ENCODE measurements at regions not wholly inside any gene's neighbourhood (a gene's known extent, or its start where the extent isn't known, plus 50 kb on each side); places are given as distances from the start of the nearest gene placed in this dataset.
"Not testable (repeated sequence)": the region's sequence is repeated elsewhere in the genome, so short reads cannot be mapped to it uniquely, and the experiment has no call there.

GRCh38 chrX:131696989-131697388, 153.1 kb downstream of the OR13H1 start:
- not testable (repeated sequence) for DNase-seq (ENCODE audit: low read depth in 2 of 3, low spot score in 2 of 3)

DNA sequence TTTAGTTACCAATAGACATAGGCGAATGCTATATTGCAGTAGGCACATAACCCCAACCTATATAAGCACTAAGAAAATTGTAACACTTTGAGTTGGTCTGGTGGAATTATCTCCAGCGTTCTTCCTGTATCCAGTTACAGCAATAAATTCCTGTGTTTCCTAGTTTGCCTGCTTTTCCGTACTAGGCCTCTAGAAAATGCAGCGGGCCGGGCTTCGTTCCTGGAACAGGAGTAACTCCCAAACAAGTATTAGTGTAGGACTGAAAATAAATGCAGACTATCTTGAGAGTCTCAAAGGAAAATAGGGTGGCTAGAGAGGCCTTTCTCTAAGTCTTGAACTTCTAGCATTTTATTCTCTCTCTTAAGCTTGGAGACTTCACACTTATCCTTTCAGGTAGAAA, 159.8 kb downstream of the OR13H1 start:
- DNase-seq (ENCODE audit: low read depth in 2 of 3, low spot score in 2 of 3), result no peak

DNA sequence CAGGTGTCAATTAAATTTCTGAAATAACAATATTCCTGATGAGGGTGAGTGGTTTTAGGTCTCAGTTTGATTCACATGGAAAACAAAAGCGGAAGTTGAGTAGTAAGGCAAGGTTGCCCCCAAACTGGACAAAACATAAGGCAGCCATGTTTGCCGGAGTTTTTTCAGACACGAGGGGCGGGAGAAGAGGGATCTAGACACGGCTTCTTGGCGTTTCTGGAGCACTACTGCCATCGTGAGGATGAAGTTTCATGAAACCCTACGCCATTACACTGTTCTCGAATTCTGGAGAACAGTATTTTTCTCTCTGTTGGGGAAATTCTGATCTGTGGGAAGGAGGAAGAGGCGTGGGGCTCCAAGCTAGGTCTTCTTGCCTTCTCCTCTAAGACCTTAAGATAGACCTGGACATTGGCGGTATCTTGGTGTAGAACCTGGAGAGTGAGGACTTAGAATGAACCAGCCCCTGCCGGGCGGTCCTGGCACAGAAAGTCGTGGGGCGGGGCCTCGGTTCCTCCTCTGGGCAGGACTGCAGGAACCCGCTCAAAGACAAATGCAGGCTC, 160.3 kb downstream of the OR13H1 start:
- peak in 2 of 3 experiments; percentile 48 to 57 for DNase-seq (ENCODE audit: low read depth in 2 of 3, low spot score in 2 of 3)

DNA sequence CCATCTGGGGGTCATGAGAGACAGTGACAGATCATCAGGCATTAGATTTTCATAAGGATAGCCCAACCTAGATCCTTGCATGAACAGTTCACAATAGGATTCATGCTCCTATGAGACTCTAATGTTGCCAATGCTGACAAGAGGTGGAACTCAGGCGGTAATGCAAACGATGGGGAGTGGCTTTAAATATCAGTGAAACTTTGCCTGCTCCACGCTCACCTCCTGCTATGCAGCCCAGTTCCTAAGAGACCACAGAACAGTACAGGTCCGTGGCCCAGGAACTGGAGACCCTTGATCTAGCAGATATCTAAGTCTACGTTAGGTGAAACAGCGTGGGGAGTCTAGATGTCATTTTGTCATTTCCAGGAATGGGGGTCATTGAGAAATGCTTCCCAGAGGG, 165.7 kb downstream of the OR13H1 start:
- DNase-seq (ENCODE audit: low read depth in 2 of 3, low spot score in 2 of 3), result no peak

GRCh38 chrX:131711478-131711867, 167.6 kb downstream of the OR13H1 start:
- no peak for DNase-seq (ENCODE audit: low read depth in 2 of 3, low spot score in 2 of 3)

DNA sequence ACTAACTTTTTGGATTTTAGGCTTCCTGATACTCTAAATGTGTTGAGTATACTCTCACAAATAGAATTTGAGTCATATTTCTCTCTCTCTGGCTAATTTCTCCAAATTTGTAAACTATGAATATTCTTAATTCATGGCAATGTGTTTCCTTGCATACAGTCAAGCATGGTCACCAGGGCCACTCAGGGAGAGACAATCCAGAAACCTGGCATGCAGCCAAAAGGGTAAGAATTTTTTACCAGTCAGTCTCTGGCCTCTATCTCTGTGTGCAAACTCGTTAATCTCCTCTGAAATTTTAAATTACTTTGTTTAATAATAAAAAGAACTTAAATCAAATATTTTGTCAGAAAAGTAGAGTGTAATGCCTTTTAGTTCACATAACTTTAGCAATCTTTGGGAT, 179.8 kb downstream of the OR13H1 start:
- DNase-seq (ENCODE audit: low read depth in 2 of 3, low spot score in 2 of 3), result no peak

DNA sequence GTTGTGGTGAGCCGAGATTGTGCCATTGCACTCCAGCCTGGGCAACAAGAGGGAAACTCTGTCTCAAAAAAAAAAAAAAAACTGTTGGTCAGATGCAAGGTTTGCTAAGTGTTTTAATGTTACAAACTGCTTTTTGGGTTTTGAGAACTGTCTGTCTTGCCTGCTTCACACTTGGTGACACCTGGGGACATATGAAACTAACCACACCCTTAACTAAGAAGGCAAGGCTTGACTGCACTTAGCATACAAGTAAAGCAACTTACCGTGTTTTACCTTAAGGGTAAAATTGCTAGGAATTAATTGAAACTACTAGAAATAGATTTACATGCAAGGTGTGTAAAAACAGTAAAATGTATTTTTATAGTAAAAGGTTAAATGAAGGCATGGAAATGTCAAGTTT, 180.4 kb downstream of the OR13H1 start:
- DNase-seq (ENCODE audit: low read depth in 2 of 3, low spot score in 2 of 3), result no peak

GRCh38 chrX:131725001-131725654, 181.3 kb downstream of the OR13H1 start:
- no peak for DNase-seq (ENCODE audit: low read depth in 2 of 3, low spot score in 2 of 3)

- DNase-seq (ENCODE audit: low read depth in 2 of 3, low spot score in 2 of 3), result no peak
Measured at GRCh38 chrX:131727778-131728177, 183.9 kb downstream of the OR13H1 start.

DNA sequence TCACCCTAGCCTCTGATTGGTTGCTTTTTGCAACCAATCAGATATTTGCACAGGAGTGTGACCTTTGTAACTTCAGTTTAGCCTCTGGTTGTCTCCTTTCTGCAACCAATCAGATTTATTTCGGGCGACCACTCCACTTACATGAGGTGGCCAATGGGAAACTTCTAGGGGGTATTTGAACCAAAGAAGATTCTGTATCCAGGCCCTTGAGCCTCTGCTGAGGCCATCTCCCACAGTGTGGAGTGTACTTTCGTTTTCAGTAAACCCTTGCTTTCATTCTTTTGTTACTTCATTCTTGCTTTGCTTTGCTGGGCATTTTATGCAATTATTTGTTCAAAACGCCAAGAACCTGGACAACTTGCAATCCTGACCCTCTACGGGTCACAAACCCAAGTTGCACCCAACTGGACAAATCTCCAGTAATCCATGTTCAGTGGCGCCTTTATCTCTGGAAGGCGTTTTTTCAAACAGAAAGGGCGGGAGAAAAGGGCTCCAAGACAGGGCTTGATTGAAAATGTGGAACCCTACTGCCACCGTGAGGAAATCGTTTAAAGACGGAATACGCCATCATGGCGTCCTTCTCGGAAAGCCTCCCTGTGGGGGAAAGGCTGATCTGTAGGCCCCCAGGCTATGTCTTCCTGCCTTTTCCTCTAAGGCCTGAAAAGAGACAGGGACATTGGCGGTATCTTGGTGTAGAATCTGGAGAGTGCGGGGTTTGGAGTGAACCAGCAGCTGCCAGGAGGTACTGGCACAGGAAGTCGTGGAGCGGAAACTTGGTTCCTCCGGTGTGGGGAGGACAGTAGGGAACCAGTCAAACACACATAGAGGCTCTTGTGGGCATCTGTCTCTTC, 184.6 kb downstream of the OR13H1 start:
- no peak for DNase-seq (ENCODE audit: low read depth in 2 of 3, low spot score in 2 of 3)

- peak in 1 of 3 experiments; percentile 36 for DNase-seq (ENCODE audit: low read depth in 2 of 3, low spot score in 2 of 3)
Measured at GRCh38 chrX:131729295-131729694, 185.4 kb downstream of the OR13H1 start.

GRCh38 chrX:131734621-131735020, 190.7 kb downstream of the OR13H1 start:
- DNase-seq (ENCODE audit: low read depth in 2 of 3, low spot score in 2 of 3), result no peak

GRCh38 chrX:131735127-131735526, 191.3 kb downstream of the OR13H1 start:
- no peak for DNase-seq (ENCODE audit: low read depth in 2 of 3, low spot score in 2 of 3)

DNA sequence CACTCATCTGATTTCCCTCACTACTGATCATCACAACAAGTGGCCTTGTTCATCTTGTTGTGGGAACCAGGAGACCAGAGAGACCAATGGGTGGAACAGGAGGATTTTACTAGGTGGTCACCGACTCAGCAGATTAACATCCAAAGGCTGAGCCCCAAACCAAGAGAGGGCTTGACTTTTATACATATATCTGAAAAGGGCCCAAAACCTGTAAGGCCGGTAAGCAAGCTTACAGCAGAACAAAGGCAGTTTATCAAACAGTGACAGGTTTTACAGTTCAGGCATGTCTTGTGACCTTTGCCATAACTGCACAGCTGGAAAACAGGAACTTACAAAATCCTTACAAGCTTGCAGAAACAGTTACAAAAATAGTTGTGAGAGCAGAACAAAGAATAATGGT, 195.9 kb downstream of the OR13H1 start:
- no peak for DNase-seq (ENCODE audit: low read depth in 2 of 3, low spot score in 2 of 3)

- DNase-seq (ENCODE audit: low read depth in 2 of 3, low spot score in 2 of 3), result no peak
Measured at GRCh38 chrX:131741103-131741581, 197.3 kb downstream of the OR13H1 start.

DNA sequence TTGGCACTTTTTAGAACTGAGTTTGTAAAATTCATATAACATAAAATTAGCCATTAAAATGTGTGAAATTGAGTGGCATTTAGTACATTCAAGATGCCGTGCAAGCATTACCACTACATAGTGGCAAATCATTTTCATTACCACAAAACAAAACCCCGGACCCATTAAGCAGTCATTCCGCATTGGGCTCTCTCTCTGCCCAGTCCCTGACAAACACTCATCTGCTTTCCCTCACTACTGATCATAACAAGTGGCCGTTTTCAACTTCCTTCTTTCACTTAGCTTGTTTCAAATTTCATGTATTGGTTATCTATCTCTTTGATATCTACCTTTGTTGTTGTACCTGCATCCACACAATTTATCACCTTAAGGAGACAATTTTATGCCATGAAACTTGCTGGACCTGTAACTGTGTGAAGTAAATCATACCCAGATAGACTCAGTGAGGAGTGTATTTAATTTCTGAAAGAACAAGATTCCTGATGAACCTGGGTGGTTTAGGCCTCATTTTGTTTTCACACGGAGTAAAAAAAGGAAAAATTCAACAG, 202.1 kb downstream of the OR13H1 start:
- DNase-seq (ENCODE audit: low read depth in 2 of 3, low spot score in 2 of 3), result no peak

- peak in 1 of 3 experiments; percentile 46 for DNase-seq (ENCODE audit: low read depth in 2 of 3, low spot score in 2 of 3)
Measured at GRCh38 chrX:131746491-131746968, 202.7 kb downstream of the OR13H1 start.

GRCh38 chrX:131747173-131747572, 203.3 kb downstream of the OR13H1 start:
- DNase-seq (ENCODE audit: low read depth in 2 of 3, low spot score in 2 of 3), result no peak

GRCh38 chrX:131752493-131753198, 208.8 kb downstream of the OR13H1 start:
- DNase-seq (ENCODE audit: low read depth in 2 of 3, low spot score in 2 of 3), result no peak

- no peak for DNase-seq (ENCODE audit: low read depth in 2 of 3, low spot score in 2 of 3)
Measured at GRCh38 chrX:131762802-131763234, 218.9 kb downstream of the OR13H1 start.

DNA sequence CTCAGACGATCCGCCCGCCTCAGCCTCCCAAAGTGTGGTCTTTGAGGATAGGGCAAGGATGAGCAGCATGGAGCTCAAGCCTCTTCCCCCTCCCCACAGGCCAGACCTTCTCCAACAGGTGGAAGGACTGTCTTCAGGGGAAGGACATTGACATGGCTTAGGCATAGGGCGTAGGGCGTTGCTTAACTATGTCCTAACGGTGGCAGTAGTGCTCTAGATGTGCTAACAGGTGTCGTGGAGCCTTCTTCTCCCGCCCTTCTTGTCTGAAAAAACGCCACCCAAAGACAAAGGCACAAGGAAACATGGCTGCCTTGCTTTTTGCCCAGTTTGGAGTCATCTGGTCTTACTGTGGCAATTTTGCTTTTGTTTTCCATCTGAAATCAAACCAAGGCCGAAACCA, 219.8 kb downstream of the OR13H1 start:
- no peak for DNase-seq (ENCODE audit: low read depth in 2 of 3, low spot score in 2 of 3)

Measured in activated CD8-positive, alpha-beta memory T cell treated with anti-CD3 and anti-CD28 coated beads for 48 hours (primary cell).